GM12874 (cell line): ENCODE measurements at regions not wholly inside any gene's neighbourhood (a gene's known extent, or its start where the extent isn't known, plus 50 kb on each side); places are given as distances from the start of the nearest gene placed in this dataset.

Experiments used
- TF ChIP-seq, protein P1 (sequence below): IDR thresholded peaks from 2 replicates; pipeline ENCODE4 v1.5.1; 2011; ENCODE audit warnings: low read depth, mild to moderate bottlenecking, control low read depth, low read length, moderate library complexity; ENCODE audit not compliant: insufficient read depth

GRCh38 chr13:58081301-58081820, 449.8 kb downstream of the PCDH17 start:
- TF ChIP-seq, protein P1, sequence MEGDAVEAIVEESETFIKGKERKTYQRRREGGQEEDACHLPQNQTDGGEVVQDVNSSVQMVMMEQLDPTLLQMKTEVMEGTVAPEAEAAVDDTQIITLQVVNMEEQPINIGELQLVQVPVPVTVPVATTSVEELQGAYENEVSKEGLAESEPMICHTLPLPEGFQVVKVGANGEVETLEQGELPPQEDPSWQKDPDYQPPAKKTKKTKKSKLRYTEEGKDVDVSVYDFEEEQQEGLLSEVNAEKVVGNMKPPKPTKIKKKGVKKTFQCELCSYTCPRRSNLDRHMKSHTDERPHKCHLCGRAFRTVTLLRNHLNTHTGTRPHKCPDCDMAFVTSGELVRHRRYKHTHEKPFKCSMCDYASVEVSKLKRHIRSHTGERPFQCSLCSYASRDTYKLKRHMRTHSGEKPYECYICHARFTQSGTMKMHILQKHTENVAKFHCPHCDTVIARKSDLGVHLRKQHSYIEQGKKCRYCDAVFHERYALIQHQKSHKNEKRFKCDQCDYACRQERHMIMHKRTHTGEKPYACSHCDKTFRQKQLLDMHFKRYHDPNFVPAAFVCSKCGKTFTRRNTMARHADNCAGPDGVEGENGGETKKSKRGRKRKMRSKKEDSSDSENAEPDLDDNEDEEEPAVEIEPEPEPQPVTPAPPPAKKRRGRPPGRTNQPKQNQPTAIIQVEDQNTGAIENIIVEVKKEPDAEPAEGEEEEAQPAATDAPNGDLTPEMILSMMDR: no peak

DNA sequence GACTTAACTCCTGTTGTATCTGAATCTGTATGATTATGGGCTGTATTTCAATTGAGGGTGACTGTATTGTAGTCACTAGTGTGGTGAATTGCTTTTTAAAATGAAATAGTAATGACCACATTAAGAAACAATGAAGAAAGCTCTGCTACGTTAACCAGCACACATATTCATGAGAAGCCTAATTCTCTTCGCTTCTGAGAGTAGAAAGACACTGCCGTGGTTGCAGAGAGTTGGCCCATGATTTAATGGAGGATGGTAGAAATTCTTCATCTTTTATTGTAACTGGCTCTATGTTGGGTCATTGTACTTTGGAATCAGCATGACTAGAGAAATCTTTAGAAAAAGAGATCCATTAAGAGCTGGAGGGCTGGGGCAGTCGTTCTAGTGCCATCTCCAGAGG, 451.5 kb downstream of the PCDH17 start:
- TF ChIP-seq, protein P1: no peak

- TF ChIP-seq, protein P1: no peak
Measured at GRCh38 chr13:58085274-58085673, 453.7 kb downstream of the PCDH17 start.

- TF ChIP-seq, protein P1: no peak
Measured at GRCh38 chr13:58085819-58086218, 454.3 kb downstream of the PCDH17 start.

- TF ChIP-seq, protein P1: no peak
Measured at GRCh38 chr13:58087566-58087965, 456.0 kb downstream of the PCDH17 start.

- TF ChIP-seq, protein P1: no peak
Measured at GRCh38 chr13:58093394-58093793, 461.9 kb downstream of the PCDH17 start.

DNA sequence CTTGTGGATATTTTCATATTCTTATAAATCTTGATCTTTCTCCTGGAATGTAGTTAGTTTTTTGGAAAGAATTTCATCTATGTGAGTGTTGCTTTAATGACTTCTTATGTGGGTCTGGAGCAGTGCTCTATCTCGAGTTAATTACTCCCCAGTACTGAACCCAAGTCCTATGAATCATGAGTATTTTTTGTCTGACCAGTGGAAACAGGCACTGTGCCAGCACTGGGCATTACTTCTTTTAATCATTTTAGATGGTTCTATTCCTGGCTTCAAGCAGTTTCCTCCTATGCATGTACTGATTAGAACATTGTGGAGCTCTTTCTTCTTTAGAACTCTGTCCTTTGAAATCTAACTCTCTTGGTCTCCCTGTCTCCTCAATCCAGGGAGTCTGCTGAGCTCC, 466.3 kb downstream of the PCDH17 start:
- TF ChIP-seq, protein P1: no peak
